Natural killer cell treated with Interleukin-12 subunit alpha and Interleukin-12 subunit beta and Interleukin-15 and Interleukin-18, amount 100 ng/mL, for 72 hours (primary cell): ENCODE measurements at regions not wholly inside any gene's neighbourhood (a gene's known extent, or its start where the extent isn't known, plus 50 kb on each side); places are given as distances from the start of the nearest gene placed in this dataset.
"Not testable (repeated sequence)": the region's sequence is repeated elsewhere in the genome, so short reads cannot be mapped to it uniquely, and the experiment has no call there.

Experiments used
- ATAC-seq, 2 donors: fragments of 150-1000 bp; cut with Tn5 transposase in 1 of 2; sonication (Bioruptor Pico), chemical (Tn5 transposase) in 1 of 2; 2 replicates each; pipeline ENCODE4 v1.10.0; 2021
- DNase-seq: peaks from one replicate; pipeline ENCODE4 v3.0.0; 2022; ENCODE audit warnings: low spot score
- H3K27ac Mint-ChIP-seq, 2 donors: 1 replicate in 1 of 2; 2 replicates in 1 of 2; pipeline ENCODE4 v1.8.0; 2022; ENCODE audit warnings: mixed read lengths in 2 of 2, mild to moderate bottlenecking in 1 of 2, moderate library complexity in 1 of 2
- H3K27me3 Mint-ChIP-seq, 2 donors: 1 replicate in 1 of 2; 2 replicates in 1 of 2; pipeline ENCODE4 v1.8.0; 2022; ENCODE audit warnings: mixed read lengths in 2 of 2
- H3K36me3 Mint-ChIP-seq: one replicate; pipeline ENCODE4 v1.8.0; 2022; ENCODE audit warnings: mixed read lengths
- H3K4me1 Mint-ChIP-seq, 2 donors: 1 replicate in 1 of 2; 2 replicates in 1 of 2; pipeline ENCODE4 v1.8.0; 2022; ENCODE audit warnings: low read depth in 2 of 2, mixed read lengths in 2 of 2, mild to moderate bottlenecking in 1 of 2
- H3K4me3 Mint-ChIP-seq: one replicate; pipeline ENCODE4 v1.8.0; 2022; ENCODE audit warnings: mixed read lengths
- H3K9me3 Mint-ChIP-seq: 2 replicates; pipeline ENCODE4 v1.8.0; 2022; ENCODE audit warnings: mixed read lengths

DNA sequence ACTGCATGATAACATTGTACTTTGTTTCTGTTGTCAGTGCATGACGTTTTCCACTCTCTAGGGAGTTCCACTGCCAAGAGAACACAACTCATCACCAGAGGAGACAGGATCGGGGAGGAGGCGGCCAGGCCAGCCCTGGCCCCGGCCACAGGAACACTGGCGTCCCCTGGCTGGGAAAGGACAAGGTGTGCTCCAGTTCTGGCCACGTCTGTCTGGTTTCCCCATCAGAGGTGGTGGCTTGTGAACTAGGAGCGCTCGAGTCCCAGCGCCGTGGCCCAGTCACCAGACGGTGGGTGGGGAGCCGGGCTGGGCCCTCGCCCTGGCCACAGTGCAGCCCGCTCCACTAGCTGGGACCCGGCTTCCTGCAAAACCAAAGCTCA, 211.9 kb upstream of the IRX4 start:
- no peak for DNase-seq
- Mint-ChIP-seq H3K36me3 (no peaks in the 10 kb centered on the region), H3K4me3 (no peak overlapping the region), H3K4me1 (no peaks in the 10 kb centered on the region), H3K9me3 (no peaks in the 10 kb centered on the region), H3K27me3 (peaks cover 1 to 5% of the 10 kb centered on the region in 2 donors), H3K27ac (no peak overlapping the region)
- no peak for ATAC-seq

DNA sequence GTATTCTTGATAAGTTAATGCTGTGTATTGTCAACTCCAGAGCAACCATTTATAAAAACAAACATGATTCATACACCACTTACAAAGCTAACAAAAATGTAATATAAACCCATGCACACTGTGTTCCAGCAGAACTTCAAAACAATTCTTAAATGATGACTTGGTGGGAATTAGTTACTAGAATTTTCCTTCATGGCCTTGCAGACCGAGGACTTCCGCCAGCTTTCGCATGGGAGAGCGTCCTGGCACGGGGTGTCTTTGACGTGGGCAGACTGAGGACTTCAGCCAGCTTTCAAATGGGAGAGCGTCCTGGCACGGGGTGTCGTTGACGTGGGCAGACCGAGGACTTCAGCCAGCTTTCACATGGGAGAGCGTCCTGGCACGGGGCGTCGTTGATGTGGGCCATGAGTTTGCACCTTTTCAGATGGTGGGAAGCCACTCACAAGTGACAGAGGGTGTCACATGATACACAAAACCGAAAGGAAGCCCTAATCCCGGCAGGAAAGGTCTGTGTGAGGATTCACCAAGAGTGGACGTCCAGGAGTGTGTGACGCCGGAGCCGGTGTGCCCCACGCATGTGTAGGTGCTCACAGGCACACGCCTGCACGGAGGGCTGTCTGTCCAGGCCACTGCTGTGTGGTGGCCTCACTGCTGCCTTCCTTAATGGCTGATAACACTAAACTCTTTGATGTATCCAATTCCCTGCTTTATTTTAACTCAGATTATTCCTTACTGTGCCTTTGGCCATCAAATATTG, 211.3 kb upstream of the IRX4 start:
- ATAC-seq = no peak
- Mint-ChIP-seq H3K4me3 (no peak overlapping the region), H3K27me3 (peaks cover 7% of the 10 kb centered on the region in 2 donors), H3K27ac (no peak overlapping the region), H3K9me3 (no peaks in the 10 kb centered on the region), H3K4me1 (no peaks in the 10 kb centered on the region), H3K36me3 (no peaks in the 10 kb centered on the region)
- DNase-seq = no peak

DNA sequence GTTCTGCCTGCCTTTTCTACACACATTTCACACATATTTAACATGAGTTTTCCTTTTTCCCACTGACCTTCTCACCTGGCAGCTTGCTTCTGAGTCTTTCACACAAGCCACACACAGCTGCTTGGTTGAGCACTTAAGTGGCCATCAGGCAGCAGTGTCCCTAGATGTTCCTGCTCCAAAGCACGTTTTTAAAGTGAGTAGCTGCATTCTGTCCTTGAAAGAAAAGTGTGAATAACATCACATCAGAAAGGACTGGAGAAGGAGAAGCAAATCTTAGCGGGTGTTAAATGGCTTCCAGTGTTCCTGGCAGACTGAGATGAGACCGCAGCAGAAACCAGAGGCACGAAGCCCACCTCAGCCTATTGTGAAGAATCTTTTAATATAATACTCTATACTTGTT, 209.2 kb upstream of the IRX4 start:
- H3K27me3 Mint-ChIP-seq = peaks cover 7 to 8% of the 10 kb centered on the region in 2 donors
- H3K9me3 Mint-ChIP-seq = no peaks in the 10 kb centered on the region
- no peak for DNase-seq
- H3K27ac Mint-ChIP-seq = no peak overlapping the region
- no peak overlapping the region for H3K4me3 Mint-ChIP-seq
- no peaks in the 10 kb centered on the region for H3K36me3 Mint-ChIP-seq
- H3K4me1 Mint-ChIP-seq = no peaks in the 10 kb centered on the region
- ATAC-seq = no peak

DNA sequence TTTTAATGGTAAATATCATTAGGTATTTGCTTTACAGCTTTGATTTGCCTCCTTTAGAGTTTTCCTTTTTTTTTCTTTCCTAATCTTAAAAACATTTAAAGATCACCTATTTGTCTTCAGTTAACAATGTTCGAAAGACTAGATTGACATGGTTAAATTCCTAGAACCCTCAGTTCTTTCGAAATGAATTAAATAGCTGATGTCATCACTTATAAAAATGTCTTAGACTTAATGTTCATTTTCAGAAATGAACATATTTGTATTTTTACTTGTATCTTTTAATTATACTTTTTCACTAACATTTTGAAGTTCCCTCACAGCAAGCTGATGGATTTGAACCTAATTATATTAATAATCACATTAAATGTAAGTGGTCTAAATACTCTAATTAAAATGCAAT, 205.3 kb upstream of the IRX4 start:
- ATAC-seq (no peak), DNase-seq (no peak)
- H3K9me3 Mint-ChIP-seq = peaks cover under 1% of the 10 kb centered on the region
- H3K4me1 Mint-ChIP-seq = no peaks in the 10 kb centered on the region
- peaks cover 11 to 37% of the 10 kb centered on the region in 2 donors for H3K27me3 Mint-ChIP-seq
- H3K4me3 Mint-ChIP-seq = no peak overlapping the region
- H3K27ac Mint-ChIP-seq = no peak overlapping the region
- no peaks in the 10 kb centered on the region for H3K36me3 Mint-ChIP-seq

DNA sequence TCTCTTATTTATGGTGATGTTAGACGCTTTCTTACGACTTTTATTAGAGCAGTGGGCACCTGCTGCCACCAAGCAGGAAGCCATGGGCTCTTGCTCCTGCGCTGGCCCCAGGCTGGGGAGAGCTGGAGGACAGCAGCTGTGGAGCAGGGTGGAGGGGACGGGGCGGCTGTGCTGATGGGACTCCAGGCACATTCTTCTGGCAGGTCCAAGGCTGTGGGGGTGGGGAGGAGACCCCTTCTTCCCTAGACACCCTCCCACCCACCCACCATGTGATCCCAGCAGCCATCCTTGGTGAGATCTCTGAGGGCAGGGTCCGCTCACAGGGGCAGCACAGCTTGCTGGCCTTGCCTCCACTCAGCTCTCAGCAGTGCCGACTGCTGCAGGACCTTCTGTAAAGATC, 192.6 kb upstream of the IRX4 start:
- H3K4me3 Mint-ChIP-seq = no peak overlapping the region
- H3K36me3 Mint-ChIP-seq = no peaks in the 10 kb centered on the region
- no peak overlapping the region for H3K27ac Mint-ChIP-seq
- no peak for DNase-seq
- no peaks in the 10 kb centered on the region for H3K4me1 Mint-ChIP-seq
- peak in 1 of 2 donors; percentile 38 for ATAC-seq
- H3K9me3 Mint-ChIP-seq = no peaks in the 10 kb centered on the region
- H3K27me3 Mint-ChIP-seq = peaks cover 8 to 14% of the 10 kb centered on the region in 2 donors

DNA sequence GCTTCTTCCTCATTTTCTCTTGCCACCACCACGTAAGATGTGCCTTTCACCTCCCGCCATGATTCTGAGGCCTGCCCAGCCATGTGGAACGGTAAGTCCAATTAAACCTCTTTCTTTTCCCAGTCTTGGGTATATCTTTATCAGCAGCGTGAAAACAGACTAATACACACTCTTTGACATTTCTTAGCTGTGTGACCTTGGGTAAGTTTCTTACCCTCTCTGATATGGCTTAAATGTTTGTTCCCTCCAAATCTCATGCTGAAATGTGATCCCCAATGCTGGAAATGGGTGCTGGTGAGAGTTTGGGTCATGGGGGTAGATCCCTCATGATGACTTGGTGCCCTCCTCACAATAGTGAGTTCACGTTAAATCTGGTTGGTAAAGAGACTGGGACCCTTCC, 188.8 kb upstream of the IRX4 start:
- Mint-ChIP-seq H3K36me3 (no peaks in the 10 kb centered on the region), H3K27ac (no peak overlapping the region), H3K27me3 (peaks cover 6 to 8% of the 10 kb centered on the region in 2 donors), H3K4me1 (no peaks in the 10 kb centered on the region), H3K4me3 (no peak overlapping the region), H3K9me3 (no peaks in the 10 kb centered on the region)
- ATAC-seq (no peak), DNase-seq (no peak)

DNA sequence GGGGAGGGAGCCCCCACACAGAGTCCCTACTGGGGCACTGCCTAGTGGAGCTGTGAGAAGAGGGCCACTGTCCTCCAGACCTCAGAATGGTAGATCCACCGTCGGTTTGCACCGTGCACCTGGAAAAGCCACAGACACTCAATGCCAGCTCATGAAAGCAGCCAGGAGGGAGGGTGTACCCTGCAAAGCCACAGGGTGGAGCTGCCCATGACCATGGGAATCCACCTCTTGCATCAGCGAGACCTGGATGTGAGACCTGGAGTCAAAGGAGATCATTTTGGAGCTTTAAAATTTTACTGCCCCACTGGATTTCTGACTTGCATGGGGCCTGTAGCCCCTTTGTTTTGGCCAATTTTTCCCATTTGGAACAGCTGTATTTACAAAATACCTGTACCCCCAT, 188.1 kb upstream of the IRX4 start:
- H3K27me3 Mint-ChIP-seq = peaks cover 6 to 10% of the 10 kb centered on the region in 2 donors
- not testable (repeated sequence) for H3K27ac Mint-ChIP-seq, H3K4me3 Mint-ChIP-seq, DNase-seq, H3K4me1 Mint-ChIP-seq, H3K9me3 Mint-ChIP-seq, ATAC-seq, H3K36me3 Mint-ChIP-seq

DNA sequence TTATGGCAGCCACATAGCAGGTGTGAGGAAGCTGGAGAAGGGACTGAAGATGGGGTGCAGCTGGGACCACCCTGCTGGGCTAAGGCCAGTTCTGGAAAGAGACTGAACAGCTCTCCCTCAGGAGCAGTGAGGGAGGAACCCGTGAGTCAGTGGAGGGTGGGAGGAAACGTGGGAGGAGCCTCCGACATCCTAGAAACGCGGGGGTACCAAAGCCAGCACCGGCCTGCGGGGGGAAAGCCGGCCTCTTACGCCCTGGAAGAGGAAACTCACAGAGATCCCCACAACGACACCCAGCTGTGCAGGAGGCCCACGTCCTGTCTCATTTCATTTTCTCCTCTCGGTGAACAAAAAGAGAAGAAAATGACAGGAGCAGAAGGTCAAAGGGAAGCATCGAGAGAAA, 185.8 kb upstream of the IRX4 start:
- no peaks in the 10 kb centered on the region for H3K4me1 Mint-ChIP-seq
- H3K4me3 Mint-ChIP-seq = no peak overlapping the region
- no peak overlapping the region for H3K27ac Mint-ChIP-seq
- H3K27me3 Mint-ChIP-seq = peaks cover 6 to 8% of the 10 kb centered on the region in 2 donors
- H3K36me3 Mint-ChIP-seq = no peaks in the 10 kb centered on the region
- H3K9me3 Mint-ChIP-seq = no peaks in the 10 kb centered on the region
- no peak for DNase-seq
- peak in 1 of 2 donors; percentile 17 for ATAC-seq

DNA sequence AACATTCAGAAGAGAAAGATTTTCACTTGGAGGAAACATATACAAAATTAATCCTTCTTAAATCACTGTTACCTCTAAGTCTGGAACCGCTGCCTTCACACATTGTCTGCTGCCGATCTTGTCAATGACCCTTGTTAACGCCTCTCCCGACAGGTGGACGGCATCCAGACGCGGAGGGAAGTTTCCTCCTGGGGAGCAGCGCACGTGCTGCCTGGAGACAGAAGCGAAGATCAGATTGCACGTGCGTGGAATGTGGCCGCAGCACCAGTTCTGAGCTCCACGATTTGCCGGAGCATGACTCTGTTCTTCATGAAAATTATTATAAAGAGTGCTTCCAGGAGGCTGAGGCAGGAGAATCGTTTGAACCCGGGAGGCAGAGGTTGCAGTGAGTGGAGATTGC, 183.6 kb upstream of the IRX4 start:
- H3K27me3 Mint-ChIP-seq = peaks cover 15 to 21% of the 10 kb centered on the region in 2 donors
- H3K9me3 Mint-ChIP-seq = no peaks in the 10 kb centered on the region
- DNase-seq (no peak), ATAC-seq (no peak)
- no peak overlapping the region for H3K27ac Mint-ChIP-seq
- H3K4me1 Mint-ChIP-seq = no peaks in the 10 kb centered on the region
- no peaks in the 10 kb centered on the region for H3K36me3 Mint-ChIP-seq
- H3K4me3 Mint-ChIP-seq = no peak overlapping the region

DNA sequence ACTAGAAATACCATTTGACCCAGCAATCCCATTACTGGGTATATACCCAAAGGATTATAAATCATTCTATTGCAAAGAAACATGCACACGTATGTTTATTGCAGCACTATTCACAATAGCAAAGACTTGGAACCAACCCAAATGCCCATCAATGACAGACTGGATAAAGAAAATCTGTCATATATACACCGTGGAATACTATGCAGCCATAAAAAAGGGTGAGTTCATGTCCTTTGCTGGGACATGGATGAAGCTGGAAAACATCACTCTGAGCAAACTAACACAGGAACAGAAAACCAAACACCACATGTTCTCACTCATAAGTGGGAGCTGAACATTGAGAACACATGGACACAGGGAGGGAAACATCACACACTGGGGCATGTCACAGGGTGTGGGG, 180.7 kb upstream of the IRX4 start:
- H3K27me3 Mint-ChIP-seq = peaks cover 12 to 27% of the 10 kb centered on the region in 2 donors
- not testable (repeated sequence) for DNase-seq, H3K36me3 Mint-ChIP-seq, H3K27ac Mint-ChIP-seq, H3K9me3 Mint-ChIP-seq, H3K4me1 Mint-ChIP-seq, H3K4me3 Mint-ChIP-seq, ATAC-seq

DNA sequence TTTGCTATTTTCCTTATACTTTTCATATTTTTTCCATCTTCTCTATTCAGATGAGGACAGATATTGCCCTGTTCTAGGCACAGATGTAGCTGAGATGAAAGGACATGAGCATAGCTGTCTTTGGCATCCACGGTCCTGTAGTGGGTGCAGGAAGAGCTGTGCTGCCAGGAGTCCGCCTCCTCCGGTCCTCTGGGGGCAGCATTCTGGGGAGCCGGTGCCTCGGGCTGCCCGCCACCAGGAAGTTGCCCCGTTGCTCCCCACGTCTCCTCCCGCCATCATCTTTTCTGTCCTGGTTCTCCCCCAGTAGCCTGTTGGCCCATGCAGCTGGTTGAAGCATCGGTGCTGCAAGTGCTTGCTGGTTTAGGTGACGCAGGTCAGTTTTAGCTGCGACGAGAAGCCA, 170.0 kb upstream of the IRX4 start:
- Mint-ChIP-seq H3K27ac (no peak overlapping the region), H3K9me3 (no peaks in the 10 kb centered on the region), H3K4me1 (no peaks in the 10 kb centered on the region), H3K36me3 (no peaks in the 10 kb centered on the region), H3K27me3 (peaks cover 24 to 31% of the 10 kb centered on the region in 2 donors), H3K4me3 (no peak overlapping the region)
- ATAC-seq = no peak
- no peak for DNase-seq

DNA sequence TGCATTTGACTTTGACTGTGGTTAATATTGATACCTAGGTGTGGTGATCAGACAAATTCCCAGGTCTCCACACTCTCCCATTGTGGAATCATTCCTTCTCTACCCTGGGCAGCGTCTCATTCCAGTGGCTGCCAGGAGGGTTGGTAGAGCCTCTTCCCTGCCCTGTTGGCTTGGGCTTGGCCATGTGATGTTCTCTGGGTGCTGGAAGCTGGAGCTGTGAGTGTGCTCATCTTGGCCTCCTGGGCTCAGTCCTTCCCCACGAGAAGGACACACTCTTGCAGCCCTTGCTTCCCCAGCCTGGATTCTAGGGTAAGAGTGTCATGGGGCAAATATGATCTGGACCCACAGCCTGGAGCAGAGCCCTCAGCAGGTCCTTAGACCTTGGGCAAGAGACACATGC, 167.2 kb upstream of the IRX4 start:
- H3K36me3 Mint-ChIP-seq = peaks cover 7% of the 10 kb centered on the region
- ATAC-seq = no peak
- no peaks in the 10 kb centered on the region for H3K4me1 Mint-ChIP-seq
- DNase-seq = no peak
- no peak overlapping the region for H3K27ac Mint-ChIP-seq
- H3K4me3 Mint-ChIP-seq = no peak overlapping the region
- H3K9me3 Mint-ChIP-seq = no peaks in the 10 kb centered on the region
- H3K27me3 Mint-ChIP-seq = peaks cover 24 to 36% of the 10 kb centered on the region in 2 donors

DNA sequence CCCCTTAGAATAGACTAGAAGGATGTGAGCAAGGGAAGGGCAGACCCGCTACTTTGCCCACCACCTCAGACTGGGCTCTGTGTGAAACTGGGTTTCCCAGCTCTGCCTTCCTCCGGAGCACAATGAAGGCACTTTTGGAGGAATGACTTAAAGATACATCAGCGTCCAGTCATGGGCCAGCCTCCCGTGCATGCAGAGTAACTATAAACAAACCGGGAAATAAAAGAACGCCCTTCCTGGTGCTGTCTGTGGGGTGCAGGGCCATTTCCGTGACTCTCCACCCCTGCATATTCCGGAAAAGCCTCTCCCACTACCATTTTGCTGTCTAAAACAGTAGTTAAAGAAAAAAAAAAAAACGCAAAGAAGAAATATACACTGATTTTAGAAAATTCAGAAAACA, 165.9 kb upstream of the IRX4 start:
- no peaks in the 10 kb centered on the region for H3K4me1 Mint-ChIP-seq
- H3K36me3 Mint-ChIP-seq = peaks cover 7% of the 10 kb centered on the region
- ATAC-seq = peak in 1 of 2 donors; percentile 6

DNA sequence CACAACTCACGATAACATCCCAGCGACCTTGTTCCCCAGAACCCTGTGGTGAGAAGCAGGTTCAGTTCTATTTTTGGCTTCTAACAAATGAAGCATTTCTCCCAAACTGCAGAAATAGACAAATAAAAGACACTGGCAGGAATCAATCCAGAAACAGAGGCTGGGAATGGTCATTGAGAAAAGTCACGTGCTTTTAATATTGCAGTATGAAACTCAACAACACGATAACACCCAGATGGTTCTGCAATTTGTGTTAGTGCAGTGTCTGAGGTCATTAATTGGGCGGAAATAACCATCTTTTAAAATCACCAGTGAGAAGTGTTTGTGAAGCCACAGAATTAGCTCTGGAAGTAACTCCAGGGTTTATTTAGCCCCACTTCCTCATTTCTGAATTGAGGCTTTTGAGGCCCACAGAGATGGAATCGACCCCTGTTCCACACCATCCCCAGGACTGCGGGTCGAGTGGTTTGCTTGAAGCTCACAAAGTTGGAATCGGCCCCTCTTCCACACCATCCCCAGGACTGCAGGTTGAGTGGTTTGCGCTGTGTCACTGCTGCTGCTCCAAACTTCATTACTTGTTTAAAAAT, 164.7 kb upstream of the IRX4 start:
- no peak for DNase-seq
- peaks cover 10 to 31% of the 10 kb centered on the region in 2 donors for H3K27me3 Mint-ChIP-seq
- H3K4me1 Mint-ChIP-seq = no peaks in the 10 kb centered on the region
- no peak for ATAC-seq
- peaks cover 7% of the 10 kb centered on the region for H3K36me3 Mint-ChIP-seq
- no peak overlapping the region for H3K27ac Mint-ChIP-seq
- no peak overlapping the region for H3K4me3 Mint-ChIP-seq
- no peaks in the 10 kb centered on the region for H3K9me3 Mint-ChIP-seq

More for the DNA sequence above, 165.9 kb upstream of the IRX4 start:
- no peak overlapping the region for H3K4me3 Mint-ChIP-seq
- H3K9me3 Mint-ChIP-seq = no peaks in the 10 kb centered on the region
- H3K27ac Mint-ChIP-seq = no peak overlapping the region
- H3K27me3 Mint-ChIP-seq = peaks cover 15 to 34% of the 10 kb centered on the region in 2 donors
- DNase-seq = no peak
